ENCODE measurements at regions not wholly inside any gene's neighbourhood (a gene's known extent, or its start where the extent isn't known, plus 50 kb on each side); places are given as distances from the start of the nearest gene placed in this dataset.

GRCh38 chr10:83725567-83725966 lies 413.7 kb upstream of the GHITM start:
- no TSS peak for BruUV-seq (replicated peaks)
- H3K4me2 ChIP-seq (ENCODE audit: insufficient read depth, low read length) = no peak overlapping the region
- no peak overlapping the region for H3K4me3 ChIP-seq (replicated peaks in 1 of 3; ENCODE audit: insufficient read depth in 1 of 3, low read depth in 1 of 3, low read length in 3 of 3)
- no peak for FAIRE-seq
- H3K9ac ChIP-seq (replicated peaks; ENCODE audit: extremely low read depth, insufficient read depth, low read length) = no peak overlapping the region
- DNase-seq (ENCODE audit: low read depth, low spot score) = no peak
- CTCF ChIA-PET = interaction anchor here (0.9 to 1.0 kb wide), 2 partner anchors 11 to 78 kb away, joined by 3 to 4 read pairs; no protein-coding TSS in a partner anchor
- H2AFZ ChIP-seq (ENCODE audit: low read depth, low read length) = peak overlapping the region; percentile 11
- H3K27me3 ChIP-seq (ENCODE audit: control insufficient read depth in 2 of 2, insufficient read depth in 2 of 2, low read length in 2 of 2) = no peaks in the 10 kb centered on the region
- dilution Hi-C loops (cut with MboI; ENCODE audit: extremely low pct_ligation_motif_present, low sequenced_read_pairs) (no loop called here), intact Hi-C loops (cut with micrococcal nuclease) (no loop called here)
- no peaks in the 10 kb centered on the region for H3K9me3 ChIP-seq (replicated peaks; ENCODE audit: control insufficient read depth, insufficient read depth, low read length)
- peak overlapping the region; percentile 21 for H3K27ac ChIP-seq (ENCODE audit: insufficient read depth, low read depth, low read length)
- no peaks in the 10 kb centered on the region for H3K36me3 ChIP-seq (ENCODE audit: control insufficient read depth in 2 of 2, extremely low read depth in 1 of 2, insufficient read depth in 2 of 2, low read length in 2 of 2)
- no peak for TF ChIP-seq GATA2 (IDR thresholded peaks at IDR 0.05; ENCODE audit: insufficient read depth, insufficient read length, low read depth, low read length)
- TF ChIP-seq CTCF (IDR thresholded peaks at IDR 0.05; ENCODE audit: extremely low read depth in 1 of 2, insufficient read depth in 1 of 2, low read depth in 1 of 2, low read length in 2 of 2) = no peak
- TF ChIP-seq POLR2A (IDR thresholded peaks at IDR 0.05; ENCODE audit: low read depth, low read length) = no peak
- TF ChIP-seq MYC (IDR thresholded peaks at IDR 0.05; ENCODE audit: low read depth, low read length) = no peak
- TF ChIP-seq POLR2AphosphoS5 (IDR thresholded peaks at IDR 0.05; ENCODE audit: insufficient read depth, low read depth, low read length) = no peak
- TF ChIP-seq EZH2 (IDR thresholded peaks at IDR 0.05; ENCODE audit: borderline replicate concordance, low read depth, low read length, severe bottlenecking) = no peak
- no peak for TF ChIP-seq FOS (IDR thresholded peaks at IDR 0.05; ENCODE audit: borderline replicate concordance, insufficient read depth, low read length)
- H4K20me1 ChIP-seq (replicated peaks; ENCODE audit: control insufficient read depth, extremely low read depth, insufficient read depth, low read length) = no peaks in the 10 kb centered on the region
- peaks cover 18% of the 10 kb centered on the region for H3K4me1 ChIP-seq (ENCODE audit: control insufficient read depth, extremely low read depth, insufficient read depth, low read length)
- H3K9me1 ChIP-seq (replicated peaks; ENCODE audit: control insufficient read depth, extremely low read depth, insufficient read depth, low read length) = no peaks in the 10 kb centered on the region
- no peaks in the 10 kb centered on the region for H3K79me2 ChIP-seq (ENCODE audit: control insufficient read depth, insufficient read depth, low read length)
- POLR2A ChIA-PET = no interaction called here

- H3K4me2 ChIP-seq (ENCODE audit: insufficient read depth, low read length) = no peak overlapping the region
- POLR2A ChIA-PET = no interaction called here
- H3K4me1 ChIP-seq (ENCODE audit: control insufficient read depth, extremely low read depth, insufficient read depth, low read length) = no peaks in the 10 kb centered on the region
- H3K27ac ChIP-seq (ENCODE audit: insufficient read depth, low read depth, low read length) = no peak overlapping the region
- H3K4me3 ChIP-seq (replicated peaks in 1 of 3; ENCODE audit: insufficient read depth in 1 of 3, low read depth in 1 of 3, low read length in 3 of 3) = no peak overlapping the region
- TF ChIP-seq POLR2AphosphoS5 (IDR thresholded peaks at IDR 0.05; ENCODE audit: insufficient read depth, low read depth, low read length) (no peak), CTCF (IDR thresholded peaks at IDR 0.05; ENCODE audit: extremely low read depth in 1 of 2, insufficient read depth in 1 of 2, low read depth in 1 of 2, low read length in 2 of 2) (no peak), GATA2 (IDR thresholded peaks at IDR 0.05; ENCODE audit: insufficient read depth, insufficient read length, low read depth, low read length) (no peak), JUN (IDR thresholded peaks at IDR 0.05; ENCODE audit: borderline replicate concordance, insufficient read depth, insufficient read length, low read depth) (no peak), POLR2A (IDR thresholded peaks at IDR 0.05; ENCODE audit: low read depth, low read length) (no peak), MYC (IDR thresholded peaks at IDR 0.05; ENCODE audit: low read depth, low read length) (no peak), EZH2 (IDR thresholded peaks at IDR 0.05; ENCODE audit: borderline replicate concordance, low read depth, low read length, severe bottlenecking) (no peak), FOS (IDR thresholded peaks at IDR 0.05; ENCODE audit: borderline replicate concordance, insufficient read depth, low read length) (no peak), MAX (IDR thresholded peaks at IDR 0.05; ENCODE audit: insufficient read depth, insufficient read length) (no peak)
- FAIRE-seq (no peak), DNase-seq (ENCODE audit: low read depth, low spot score) (no peak)
- intact Hi-C loops (cut with micrococcal nuclease) (no loop called here), dilution Hi-C loops (cut with MboI; ENCODE audit: extremely low pct_ligation_motif_present, low sequenced_read_pairs) (no loop called here)
- CTCF ChIA-PET = no interaction called here
- no peaks in the 10 kb centered on the region for H3K9me1 ChIP-seq (replicated peaks; ENCODE audit: control insufficient read depth, extremely low read depth, insufficient read depth, low read length)
- no peaks in the 10 kb centered on the region for H3K9me3 ChIP-seq (replicated peaks; ENCODE audit: control insufficient read depth, insufficient read depth, low read length)
- H4K20me1 ChIP-seq (replicated peaks; ENCODE audit: control insufficient read depth, extremely low read depth, insufficient read depth, low read length) = no peaks in the 10 kb centered on the region
- H3K27me3 ChIP-seq (ENCODE audit: control insufficient read depth in 2 of 2, insufficient read depth in 2 of 2, low read length in 2 of 2) = no peaks in the 10 kb centered on the region
- H3K9ac ChIP-seq (replicated peaks; ENCODE audit: extremely low read depth, insufficient read depth, low read length) = no peak overlapping the region
- H3K79me2 ChIP-seq (ENCODE audit: control insufficient read depth, insufficient read depth, low read length) = no peaks in the 10 kb centered on the region
- H2AFZ ChIP-seq (ENCODE audit: low read depth, low read length) = no peak overlapping the region
- BruUV-seq (replicated peaks) = no TSS peak
- no peaks in the 10 kb centered on the region for H3K36me3 ChIP-seq (ENCODE audit: control insufficient read depth in 2 of 2, extremely low read depth in 1 of 2, insufficient read depth in 2 of 2, low read length in 2 of 2)
Measured at GRCh38 chr10:83734278-83734677, 405.0 kb upstream of the GHITM start.

All from endothelial cell of umbilical vein (primary cell).